HUDEP-2 (cell line): ENCODE measurements at regions not wholly inside any gene's neighbourhood (a gene's known extent, or its start where the extent isn't known, plus 50 kb on each side); places are given as distances from the start of the nearest gene placed in this dataset.
"Not testable (repeated sequence)": the region's sequence is repeated elsewhere in the genome, so short reads cannot be mapped to it uniquely, and the experiment has no call there.

ENCODE experiments used
- DNase-seq, 76 experiments: peaks; one replicate each; lab custom pipeline; 2025; ENCODE audit not compliant: unreplicated experiment in 76 of 76; lab: John Stamatoyannopoulos, UW

GRCh38 chr1:55816456-55817426, 601.6 kb upstream of the USP24 start:
- no peak for DNase-seq

GRCh38 chr1:55815745-55816455, 600.7 kb upstream of the USP24 start:
- no peak for DNase-seq

GRCh38 chr1:55814967-55815366, 599.8 kb upstream of the USP24 start:
- no peak for DNase-seq

GRCh38 chr1:55813618-55814017, 598.5 kb upstream of the USP24 start:
- no peak for DNase-seq

- DNase-seq, result no peak
These were observed 597.1 kb upstream of the USP24 start for GRCh38 chr1:55812281-55812680.

- DNase-seq, result no peak
These were observed 593.1 kb upstream of the USP24 start for GRCh38 chr1:55808263-55808662.

- no peak for DNase-seq
These were observed 588.3 kb upstream of the USP24 start for GRCh38 chr1:55803429-55803828.

GRCh38 chr1:55801481-55801880, 586.3 kb upstream of the USP24 start:
- no peak for DNase-seq

- DNase-seq, result no peak
These were observed 585.3 kb upstream of the USP24 start for GRCh38 chr1:55800503-55800902.

- DNase-seq, result no peak
These were observed 578.7 kb upstream of the USP24 start for GRCh38 chr1:55793856-55794255.

- DNase-seq, result no peak
These were observed 577.7 kb upstream of the USP24 start for GRCh38 chr1:55792870-55793269.

GRCh38 chr1:55789466-55789865, 574.3 kb upstream of the USP24 start:
- no peak for DNase-seq

GRCh38 chr1:55786396-55786795, 571.2 kb upstream of the USP24 start:
- DNase-seq, result no peak

- DNase-seq, result not testable (repeated sequence)
These were observed 569.8 kb upstream of the USP24 start for GRCh38 chr1:55784941-55785450.

- no peak for DNase-seq
These were observed 566.8 kb upstream of the USP24 start for GRCh38 chr1:55781944-55782482.

GRCh38 chr1:55781003-55781402, 565.8 kb upstream of the USP24 start:
- no peak for DNase-seq

GRCh38 chr1:55777545-55777944, 562.4 kb upstream of the USP24 start:
- no peak for DNase-seq

- DNase-seq, result no peak
These were observed 559.8 kb upstream of the USP24 start for GRCh38 chr1:55775007-55775406.

GRCh38 chr1:55774446-55774845, 559.3 kb upstream of the USP24 start:
- DNase-seq, result no peak

GRCh38 chr1:55773211-55773940, 558.2 kb upstream of the USP24 start:
- no peak for DNase-seq
